Pancreas (tissue), 10 donors: ENCODE measurements at regions not wholly inside any gene's neighbourhood (a gene's known extent, or its start where the extent isn't known, plus 50 kb on each side); places are given as distances from the start of the nearest gene placed in this dataset.

Experiments used
- ATAC-seq, 4 donors: fragments of 200-7000 bp; cut with Tn5 transposase; one replicate each; pipeline versions ENCODE4 v1.8.0 to v1.9.1; 2020; ENCODE audit warnings: mild to moderate bottlenecking in 4 of 4, moderate library complexity in 4 of 4
- DNase-seq, 6 donors: peaks; one replicate each; pipeline ENCODE4 v3.0.0-alpha.2; 2020
- FAIRE-seq: peaks from 2 replicates; lab custom pipeline; 2012; peaks lifted over from hg19 to GRCh38; lab: Jason Lieb, UNC
- H3K27ac ChIP-seq, 4 donors: fragments of 200-600 bp; sonication (generic); 1 replicate in 3 of 4; 2 replicates in 1 of 4; pipeline versions ENCODE4 v1.5.0 to v1.8.0; 2020
- H3K27me3 ChIP-seq, 4 donors: fragments of 200-600 bp; one replicate each; pipeline ENCODE4 v1.8.0; 2021
- H3K36me3 ChIP-seq, 3 donors: fragments of 200-600 bp; sonication (generic) in 1 of 3; one replicate each; pipeline versions ENCODE4 v1.5.0 to v1.8.0; 2020 to 2021
- H3K4me1 ChIP-seq, 3 donors: fragments of 200-600 bp; one replicate each; pipeline ENCODE4 v1.8.0; 2021
- H3K4me3 ChIP-seq, 4 donors: fragments of 200-600 bp; sonication (generic) in 2 of 4; one replicate each; pipeline versions ENCODE4 v1.5.0 to v1.8.0; 2020 to 2021
- H3K9me3 ChIP-seq, 4 donors: fragments of 200-600 bp; one replicate each; pipeline ENCODE4 v1.8.0; 2021
- WGBS, 2 donors: extraction: QIAGEN DNeasy Blood & Tissue Kit; methylation state at CpG; one replicate each; pipeline ENCODE4 v1.1.7; 2013; 5-methylcytosine and 5-hydroxymethylcytosine counted together
- intact Hi-C, 3 donors: fragments of 100-400 bp; cut with DNase I; formaldehyde crosslinking; loops; one replicate each; pipeline versions ENCODE4 v1.11.1 to v1.14.2; 2022
- TF ChIP-seq, protein P1 (sequence below), 4 donors: fragments of 200-600 bp; sonication (generic) in 3 of 4; IDR thresholded peaks; one replicate each; pipeline versions ENCODE4 v1.5.0 to v1.8.0; 2021; ENCODE audit warnings: antibody characterized with exemption in 4 of 4
- donor health status: healthy with polysubstance abuse.
- donor health status: DM: no; HTN: no; CAD: no; lungs with moderate emphysema.
- donor health status: DM: no; HTN: no; CAD: no.
- donor health status: control.
- donor health status: control.
- donor health status: Bipolar disorder and iron deficiency.
- donor health status: DM: yes; HTN: yes; CAD: no.
- donor health status: DM: no; HTN: no; CAD: no.
- donor health status: DM: no; HTN: no; CAD: no.
- donor health status: DM: yes; HTN: yes; CAD: no.

DNA sequence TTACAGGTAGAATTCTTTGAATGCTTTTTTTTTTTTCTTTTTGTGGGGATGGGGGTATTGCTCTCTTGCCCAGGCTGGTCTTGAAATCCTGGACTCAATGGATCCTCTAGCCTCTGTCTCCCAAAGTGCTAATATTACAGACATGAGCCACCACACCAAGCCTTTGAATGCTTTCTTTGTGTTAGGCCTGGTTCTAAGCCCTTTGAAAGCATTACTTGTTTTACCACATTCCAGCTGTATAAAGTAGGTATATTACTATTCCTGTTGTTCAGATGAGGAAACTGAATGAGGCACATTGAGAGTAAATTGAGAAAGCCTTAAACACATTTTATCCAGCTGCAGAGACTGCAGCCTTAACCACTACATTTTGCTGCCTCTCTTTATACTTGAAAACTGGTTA, 841.8 kb upstream of the ADGRL4 start:
- FAIRE-seq: no peak

GRCh38 chr1:79847700-79848099, 841.2 kb upstream of the ADGRL4 start:
- TF ChIP-seq, protein P1, sequence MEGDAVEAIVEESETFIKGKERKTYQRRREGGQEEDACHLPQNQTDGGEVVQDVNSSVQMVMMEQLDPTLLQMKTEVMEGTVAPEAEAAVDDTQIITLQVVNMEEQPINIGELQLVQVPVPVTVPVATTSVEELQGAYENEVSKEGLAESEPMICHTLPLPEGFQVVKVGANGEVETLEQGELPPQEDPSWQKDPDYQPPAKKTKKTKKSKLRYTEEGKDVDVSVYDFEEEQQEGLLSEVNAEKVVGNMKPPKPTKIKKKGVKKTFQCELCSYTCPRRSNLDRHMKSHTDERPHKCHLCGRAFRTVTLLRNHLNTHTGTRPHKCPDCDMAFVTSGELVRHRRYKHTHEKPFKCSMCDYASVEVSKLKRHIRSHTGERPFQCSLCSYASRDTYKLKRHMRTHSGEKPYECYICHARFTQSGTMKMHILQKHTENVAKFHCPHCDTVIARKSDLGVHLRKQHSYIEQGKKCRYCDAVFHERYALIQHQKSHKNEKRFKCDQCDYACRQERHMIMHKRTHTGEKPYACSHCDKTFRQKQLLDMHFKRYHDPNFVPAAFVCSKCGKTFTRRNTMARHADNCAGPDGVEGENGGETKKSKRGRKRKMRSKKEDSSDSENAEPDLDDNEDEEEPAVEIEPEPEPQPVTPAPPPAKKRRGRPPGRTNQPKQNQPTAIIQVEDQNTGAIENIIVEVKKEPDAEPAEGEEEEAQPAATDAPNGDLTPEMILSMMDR (IDR thresholded peaks at IDR 0.05): no peak
- intact Hi-C loops: no loop called here
- FAIRE-seq (no peak), DNase-seq (no peak), ATAC-seq (no peak)
- H3K9me3 ChIP-seq: no peaks in the 10 kb centered on the region
- no peak overlapping the region for H3K4me3 ChIP-seq
- no peaks in the 10 kb centered on the region for H3K27me3 ChIP-seq
- no peaks in the 10 kb centered on the region for H3K4me1 ChIP-seq
- H3K36me3 ChIP-seq: no peaks in the 10 kb centered on the region
- 71 to 76% methylated on average over 5 of the region's 5 CpGs for WGBS, 2 donors
- no peak overlapping the region for H3K27ac ChIP-seq

More for the DNA sequence above, 841.8 kb upstream of the ADGRL4 start:
- no peaks in the 10 kb centered on the region for H3K9me3 ChIP-seq
- no peak for ATAC-seq
- no peaks in the 10 kb centered on the region for H3K27me3 ChIP-seq
- no peaks in the 10 kb centered on the region for H3K4me1 ChIP-seq
- H3K36me3 ChIP-seq: no peaks in the 10 kb centered on the region
- no peak overlapping the region for H3K4me3 ChIP-seq
- H3K27ac ChIP-seq: no peak overlapping the region
- intact Hi-C loops: no loop called here
- TF ChIP-seq, protein P1 (IDR thresholded peaks at IDR 0.05): no peak
- no peak for DNase-seq

GRCh38 chr1:79845936-79846335, 839.4 kb upstream of the ADGRL4 start:
- TF ChIP-seq, protein P1 (IDR thresholded peaks at IDR 0.05): no peak
- ATAC-seq: no peak
- Histone ChIP-seq H3K4me3 (no peak overlapping the region), H3K27ac (no peak overlapping the region), H3K36me3 (no peaks in the 10 kb centered on the region), H3K27me3 (no peaks in the 10 kb centered on the region), H3K4me1 (no peaks in the 10 kb centered on the region), H3K9me3 (no peaks in the 10 kb centered on the region)
- 41 to 42% methylated on average over 1 of the region's 1 CpG for WGBS, 2 donors
- intact Hi-C loops: no loop called here
- no peak for DNase-seq
- FAIRE-seq: no peak

GRCh38 chr1:79842811-79843210, 836.3 kb upstream of the ADGRL4 start:
- ATAC-seq (no peak), FAIRE-seq (no peak), DNase-seq (no peak)
- Histone ChIP-seq H3K36me3 (no peaks in the 10 kb centered on the region), H3K9me3 (no peaks in the 10 kb centered on the region), H3K4me3 (no peak overlapping the region), H3K4me1 (no peaks in the 10 kb centered on the region), H3K27me3 (no peaks in the 10 kb centered on the region), H3K27ac (no peak overlapping the region)
- intact Hi-C loops: no loop called here
- 81 to 84% methylated on average over 4 of the region's 4 CpGs for WGBS, 2 donors
- TF ChIP-seq, protein P1 (IDR thresholded peaks at IDR 0.05): no peak

DNA sequence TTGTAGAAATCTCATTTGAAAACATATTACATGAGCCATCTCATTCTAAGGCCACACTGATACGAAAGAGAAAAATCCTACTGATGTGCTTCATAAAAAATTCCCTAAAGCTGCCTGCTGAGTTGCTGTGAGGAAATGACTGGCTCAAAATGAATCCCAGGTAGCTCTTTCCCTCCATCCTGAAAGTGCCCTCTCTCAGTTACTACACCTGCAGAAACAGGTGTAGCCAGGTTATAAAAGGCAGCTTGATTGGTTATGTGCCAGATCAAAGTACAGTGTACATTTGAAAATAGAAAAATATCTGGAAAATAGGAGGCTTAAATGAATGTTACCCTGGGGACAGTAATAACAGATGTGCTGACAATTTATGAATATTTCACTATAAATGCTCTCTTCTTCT, 833.4 kb upstream of the ADGRL4 start:
- 83 to 89% methylated on average over 1 of the region's 1 CpG for WGBS, 2 donors
- Histone ChIP-seq H3K27ac (no peak overlapping the region), H3K4me3 (no peak overlapping the region), H3K36me3 (no peaks in the 10 kb centered on the region), H3K27me3 (no peaks in the 10 kb centered on the region), H3K4me1 (no peaks in the 10 kb centered on the region), H3K9me3 (no peaks in the 10 kb centered on the region)
- FAIRE-seq (no peak), ATAC-seq (no peak), DNase-seq (no peak)
- intact Hi-C loops: no loop called here
- TF ChIP-seq, protein P1 (IDR thresholded peaks at IDR 0.05): no peak
